ENCODE measurements at regions not wholly inside any gene's neighbourhood (a gene's known extent, or its start where the extent isn't known, plus 50 kb on each side); places are given as distances from the start of the nearest gene placed in this dataset.

- no peak for ATAC-seq (ENCODE audit: low FRiP score)
These were observed 266.7 kb upstream of the KLHL29 start for GRCh38 chr2:23118313-23118712.

GRCh38 chr2:23118894-23119293 is 266.1 kb upstream of the KLHL29 start:
- no peak for ATAC-seq (ENCODE audit: low FRiP score)
- no peak for DNase-seq (ENCODE audit: low spot score)
- no peak for TF ChIP-seq CTCF (IDR thresholded peaks at IDR 0.05)

More at GRCh38 chr2:23118313-23118712, 266.7 kb upstream of the KLHL29 start:
- no peak for DNase-seq (ENCODE audit: low spot score)
- no peak for TF ChIP-seq CTCF (IDR thresholded peaks at IDR 0.05)

- ATAC-seq (ENCODE audit: low FRiP score), result no peak
- DNase-seq (ENCODE audit: low spot score), result no peak
- TF ChIP-seq CTCF (IDR thresholded peaks at IDR 0.05), result no peak
These were observed 264.8 kb upstream of the KLHL29 start for GRCh38 chr2:23120161-23120560.

- TF ChIP-seq CTCF (IDR thresholded peaks at IDR 0.05), result no peak
- DNase-seq (ENCODE audit: low spot score), result no peak
These were observed 262.9 kb upstream of the KLHL29 start for GRCh38 chr2:23121968-23122648.

DNA sequence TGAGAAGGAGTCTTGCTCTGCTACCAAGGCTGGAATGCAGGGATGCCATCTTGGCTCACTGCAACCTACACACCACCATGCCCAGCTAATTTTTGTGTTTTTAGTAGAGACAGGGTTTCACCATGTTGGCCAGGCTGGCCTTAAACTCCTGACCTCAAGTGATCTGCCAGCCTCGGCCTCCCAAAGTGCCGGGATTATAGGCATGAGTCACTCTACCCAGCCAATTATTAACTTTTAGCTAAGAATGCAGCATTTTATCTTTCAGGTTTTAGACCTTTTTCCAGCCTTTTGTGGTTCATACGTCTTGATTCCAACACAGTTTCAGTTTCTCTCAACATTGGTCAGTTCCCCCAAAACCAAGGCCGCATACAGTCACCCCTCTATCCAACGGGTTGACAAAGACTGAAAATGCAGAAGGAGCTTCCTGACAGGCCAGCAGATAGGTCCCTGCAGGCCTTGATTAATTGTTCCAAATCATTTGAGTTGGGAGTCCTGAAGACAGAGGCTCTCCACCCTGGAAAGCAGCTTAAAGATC is 262.2 kb upstream of the KLHL29 start:
- ATAC-seq (ENCODE audit: low FRiP score) (no peak), DNase-seq (ENCODE audit: low spot score) (no peak)
- no peak for TF ChIP-seq CTCF (IDR thresholded peaks at IDR 0.05)

More at GRCh38 chr2:23121968-23122648, 262.9 kb upstream of the KLHL29 start:
- ATAC-seq (ENCODE audit: low FRiP score), result no peak

GRCh38 chr2:23123686-23124085 is 261.3 kb upstream of the KLHL29 start:
- ATAC-seq (ENCODE audit: low FRiP score), result no peak
- DNase-seq (ENCODE audit: low spot score), result no peak
- TF ChIP-seq CTCF (IDR thresholded peaks at IDR 0.05), result no peak

DNA sequence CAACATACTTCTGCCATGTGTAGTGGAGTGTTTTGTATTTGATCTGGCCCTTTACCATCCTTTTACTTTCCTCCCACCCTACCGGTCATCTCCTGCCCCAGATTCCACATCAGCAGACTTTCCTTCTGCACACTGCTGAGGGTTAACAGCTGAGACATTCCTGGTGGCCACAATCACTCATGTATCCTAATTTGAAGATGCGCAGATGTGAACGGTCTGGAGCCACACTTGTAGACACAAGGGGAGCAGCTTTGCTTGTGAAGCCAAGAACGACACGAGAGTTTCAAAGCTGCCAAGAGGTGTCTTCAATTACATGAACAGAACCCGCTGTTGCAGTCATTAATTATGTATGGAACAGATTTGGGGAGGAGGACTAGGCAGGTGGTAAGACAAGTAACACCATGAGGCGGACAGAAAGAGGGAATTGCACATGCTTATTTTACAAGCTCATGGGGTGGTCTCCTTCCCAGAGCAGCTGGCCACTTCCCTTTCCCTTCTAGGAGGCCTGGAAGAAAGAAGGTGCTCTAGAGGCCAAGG is 260.7 kb upstream of the KLHL29 start:
- no peak for DNase-seq (ENCODE audit: low spot score)
- no peak for TF ChIP-seq CTCF (IDR thresholded peaks at IDR 0.05)

More for the DNA sequence above, 260.7 kb upstream of the KLHL29 start:
- ATAC-seq (ENCODE audit: low FRiP score), result no peak

Measured in omental fat pad (tissue), 3 donors.